ENCODE measurements at regions not wholly inside any gene's neighbourhood (a gene's known extent, or its start where the extent isn't known, plus 50 kb on each side); places are given as distances from the start of the nearest gene placed in this dataset.

- TF ChIP-seq POLR2A (IDR thresholded peaks at IDR 0.05; ENCODE audit: low read depth, low read length) (no peak), JUN (IDR thresholded peaks at IDR 0.05; ENCODE audit: borderline replicate concordance, insufficient read depth, insufficient read length, low read depth) (no peak), CTCF (IDR thresholded peaks at IDR 0.05; ENCODE audit: extremely low read depth in 1 of 2, insufficient read depth in 1 of 2, low read depth in 1 of 2, low read length in 2 of 2) (no peak), MAX (IDR thresholded peaks at IDR 0.05; ENCODE audit: insufficient read depth, insufficient read length) (no peak), POLR2AphosphoS5 (IDR thresholded peaks at IDR 0.05; ENCODE audit: insufficient read depth, low read depth, low read length) (no peak), FOS (IDR thresholded peaks at IDR 0.05; ENCODE audit: borderline replicate concordance, insufficient read depth, low read length) (no peak), EZH2 (IDR thresholded peaks at IDR 0.05; ENCODE audit: borderline replicate concordance, low read depth, low read length, severe bottlenecking) (no peak)
Observed at GRCh38 chr5:1937590-1937989, 54.9 kb upstream of the IRX4 start.

All from endothelial cell of umbilical vein (primary cell).